HG03159 (cell line): ENCODE measurements at regions not wholly inside any gene's neighbourhood (a gene's known extent, or its start where the extent isn't known, plus 50 kb on each side); places are given as distances from the start of the nearest gene placed in this dataset.
"Not testable (repeated sequence)": the region's sequence is repeated elsewhere in the genome, so short reads cannot be mapped to it uniquely, and the experiment has no call there.

Experiments used
- ATAC-seq: cut with Tn5 transposase; IDR thresholded peaks from one replicate; pipeline ENCODE4 v1.9.1; 2021; ENCODE audit warnings: mild to moderate bottlenecking, moderate library complexity; ENCODE audit not compliant: unreplicated experiment

DNA sequence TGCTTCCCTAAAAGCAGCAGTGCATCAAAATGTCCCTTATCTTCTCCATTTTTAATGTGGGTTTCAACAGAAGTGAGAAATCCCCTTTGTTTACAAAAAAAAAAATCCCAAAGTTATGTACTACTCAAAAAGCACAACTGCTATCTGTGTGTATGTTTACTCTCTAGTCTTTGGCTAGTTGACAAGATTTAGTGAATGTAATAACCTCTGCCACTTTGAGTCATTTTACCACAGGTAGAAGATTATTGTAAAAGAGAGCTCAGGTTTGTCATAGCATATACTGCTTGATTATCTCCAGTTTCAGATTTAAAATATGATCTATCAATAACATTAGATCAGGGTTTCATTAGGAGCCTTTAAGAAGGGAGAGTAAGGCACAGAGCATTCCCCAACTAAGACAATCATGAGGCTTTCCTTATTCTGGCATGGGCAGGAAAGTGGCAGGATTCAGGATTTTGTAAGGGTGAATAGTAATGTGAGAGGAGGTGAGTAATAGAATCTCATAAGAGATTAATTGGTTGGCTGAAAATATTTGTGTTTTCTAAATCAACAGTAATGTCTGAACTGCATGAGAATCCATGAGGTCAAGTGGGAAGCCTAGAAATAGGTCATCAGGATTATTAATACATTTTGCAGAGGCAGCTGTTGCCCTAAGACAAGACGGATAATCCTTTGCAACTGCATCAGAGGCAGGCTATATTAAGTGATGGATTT is 1780.3 kb upstream of the LRRTM1 start:
- no peak for ATAC-seq

DNA sequence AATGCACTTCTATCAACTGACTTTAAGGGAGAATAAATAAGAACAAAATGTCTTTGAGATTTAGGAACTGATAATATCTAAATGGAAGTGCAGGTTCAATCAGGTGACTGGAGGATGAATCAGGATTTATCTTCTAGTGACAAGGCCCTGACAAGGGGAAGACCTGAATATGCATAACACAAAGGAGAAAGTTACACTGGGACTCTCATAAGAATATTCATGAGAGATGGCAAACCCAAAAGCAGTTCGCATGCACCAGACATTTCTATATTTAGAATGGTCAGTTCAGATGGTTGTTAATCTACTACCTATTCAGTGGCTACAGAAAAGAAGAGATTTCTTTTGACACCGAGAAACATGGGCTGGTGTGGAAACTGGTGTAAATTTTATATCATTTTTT is 1771.3 kb upstream of the LRRTM1 start:
- no peak for ATAC-seq

GRCh38 chr2:82062463-82062862 is 1757.9 kb upstream of the LRRTM1 start:
- ATAC-seq, result no peak

GRCh38 chr2:82055846-82056245 is 1751.3 kb upstream of the LRRTM1 start:
- ATAC-seq, result no peak

- ATAC-seq, result no peak
Measured at GRCh38 chr2:82043867-82044266, 1739.3 kb upstream of the LRRTM1 start.

DNA sequence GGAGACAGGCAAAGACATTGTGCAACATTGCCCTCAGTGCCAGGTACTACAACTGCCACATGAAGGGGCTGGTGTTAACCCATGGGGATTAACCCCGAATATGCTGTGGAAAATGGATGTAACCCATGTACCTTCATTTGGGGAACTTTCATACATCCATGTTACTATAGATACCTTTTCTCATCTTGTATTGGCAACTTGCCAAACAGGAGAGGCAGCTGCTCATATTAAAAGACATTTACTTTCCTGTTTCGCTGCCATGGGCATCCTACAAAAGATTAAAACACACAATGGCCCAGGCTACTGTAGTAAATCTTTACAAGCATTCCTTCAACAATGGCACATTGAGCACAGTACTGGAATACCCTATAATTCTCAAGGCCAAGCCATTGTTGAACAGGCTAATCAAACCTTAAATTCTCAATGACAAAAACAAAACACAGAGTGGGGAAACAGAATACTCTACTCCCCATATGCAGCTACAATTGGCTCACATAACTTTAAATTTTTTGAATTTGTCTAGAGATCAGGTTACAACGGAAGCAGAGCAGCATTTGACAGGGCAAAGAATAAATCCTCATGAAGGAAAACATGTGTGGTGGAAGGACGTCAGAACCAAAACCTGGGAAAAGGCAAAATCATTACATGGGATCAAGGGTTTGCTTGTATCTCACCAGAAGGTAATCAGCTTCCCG is 1723.5 kb upstream of the LRRTM1 start:
- no peak for ATAC-seq

GRCh38 chr2:82023710-82024109 is 1719.2 kb upstream of the LRRTM1 start:
- ATAC-seq, result no peak

- no peak for ATAC-seq
Measured at GRCh38 chr2:82013641-82014040, 1709.1 kb upstream of the LRRTM1 start.

- no peak for ATAC-seq
Measured at GRCh38 chr2:82007071-82007664, 1702.6 kb upstream of the LRRTM1 start.

- not testable (repeated sequence) for ATAC-seq
Measured at GRCh38 chr2:82005889-82006288, 1701.3 kb upstream of the LRRTM1 start.

GRCh38 chr2:82001614-82002013 is 1697.1 kb upstream of the LRRTM1 start:
- no peak for ATAC-seq

DNA sequence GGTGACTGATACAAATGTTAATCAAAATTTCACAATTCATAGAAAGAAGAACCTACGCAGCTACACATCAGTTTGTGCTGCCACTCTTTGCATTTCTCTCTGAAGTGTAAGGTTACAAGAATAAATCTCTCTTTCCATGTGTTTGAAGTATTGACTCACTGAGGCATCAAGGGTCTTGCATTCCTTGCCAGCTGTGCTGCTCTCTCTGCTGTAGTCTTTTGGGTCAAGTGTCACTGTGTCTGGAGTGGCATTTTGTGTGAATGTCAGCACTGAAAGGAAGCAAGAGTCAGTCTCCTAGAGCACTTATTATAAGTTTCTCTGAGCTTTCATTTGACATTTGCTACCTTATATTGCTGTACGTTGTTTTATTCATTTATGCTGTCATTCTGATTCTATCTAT is 1696.1 kb upstream of the LRRTM1 start:
- no peak for ATAC-seq

GRCh38 chr2:81996332-81996731 is 1691.8 kb upstream of the LRRTM1 start:
- ATAC-seq, result no peak

- ATAC-seq, result no peak
Measured at GRCh38 chr2:81991282-81991681, 1686.7 kb upstream of the LRRTM1 start.

DNA sequence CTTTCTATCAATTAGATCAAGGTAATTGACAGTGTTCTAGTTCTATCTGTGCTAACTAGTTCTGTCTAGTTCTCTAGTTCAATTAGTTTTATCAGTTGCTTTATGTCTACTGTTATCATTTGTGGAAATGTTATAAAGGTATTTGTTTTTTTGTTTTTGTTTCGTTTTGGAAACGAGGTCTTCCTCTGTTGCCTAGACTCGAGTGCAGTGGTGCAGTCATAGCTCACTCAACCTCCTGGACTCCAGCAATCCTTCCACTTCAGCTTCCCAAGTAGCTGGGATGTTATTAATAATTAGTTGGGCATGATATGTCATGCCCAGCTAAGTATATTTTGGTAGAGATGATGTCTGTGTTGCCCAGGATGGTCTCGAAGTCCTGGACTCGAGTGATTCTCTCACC is 1682.8 kb upstream of the LRRTM1 start:
- ATAC-seq, result no peak

GRCh38 chr2:81984969-81985637 is 1680.6 kb upstream of the LRRTM1 start:
- no peak for ATAC-seq

DNA sequence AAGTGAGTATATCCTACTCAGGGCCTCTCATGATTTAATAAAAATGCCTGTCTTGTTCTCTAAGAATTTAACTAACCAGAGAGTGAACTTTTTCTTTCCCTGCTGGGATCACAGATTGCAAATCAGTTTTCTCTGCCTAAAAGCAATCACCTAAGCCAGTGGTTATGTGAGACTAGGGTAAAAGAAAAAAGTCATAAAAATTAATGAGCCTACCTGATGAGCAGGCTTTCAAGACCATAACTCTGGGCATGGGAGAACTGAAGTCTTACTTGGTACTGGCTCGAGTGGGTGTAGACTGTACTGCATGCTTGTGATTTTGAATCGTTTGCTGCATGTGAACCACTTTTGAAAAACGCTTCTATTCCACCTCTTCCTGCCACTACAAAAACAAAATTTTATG is 1677.0 kb upstream of the LRRTM1 start:
- no peak for ATAC-seq

DNA sequence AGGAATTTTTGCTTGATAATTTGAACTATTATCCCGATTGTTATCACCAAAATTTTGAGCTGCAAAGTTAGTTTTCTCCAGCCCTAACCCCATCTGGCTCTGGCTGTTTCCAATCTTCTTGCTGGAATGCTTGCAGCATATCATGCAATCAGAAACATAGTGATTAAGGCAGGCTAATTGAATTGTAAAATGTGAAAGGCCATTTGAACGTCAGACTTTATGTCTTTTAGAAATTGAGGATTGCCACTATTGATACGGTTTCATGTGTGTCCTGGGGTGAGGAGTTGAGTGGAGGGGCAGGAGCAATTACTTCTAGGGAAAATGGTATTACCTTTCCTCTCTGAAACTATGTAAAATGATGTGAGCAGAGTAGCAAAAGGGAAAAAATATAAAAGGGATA is 1674.5 kb upstream of the LRRTM1 start:
- no peak for ATAC-seq

- no peak for ATAC-seq
Measured at GRCh38 chr2:81976998-81977397, 1672.4 kb upstream of the LRRTM1 start.

- ATAC-seq, result no peak
Measured at GRCh38 chr2:81974216-81974615, 1669.7 kb upstream of the LRRTM1 start.

- no peak for ATAC-seq
Measured at GRCh38 chr2:81942876-81943275, 1638.3 kb upstream of the LRRTM1 start.
